ENCODE measurements at regions not wholly inside any gene's neighbourhood (a gene's known extent, or its start where the extent isn't known, plus 50 kb on each side); places are given as distances from the start of the nearest gene placed in this dataset.
A peak's percentile ranks its signal among the peaks of the same experiment; 100 is the strongest.

DNA sequence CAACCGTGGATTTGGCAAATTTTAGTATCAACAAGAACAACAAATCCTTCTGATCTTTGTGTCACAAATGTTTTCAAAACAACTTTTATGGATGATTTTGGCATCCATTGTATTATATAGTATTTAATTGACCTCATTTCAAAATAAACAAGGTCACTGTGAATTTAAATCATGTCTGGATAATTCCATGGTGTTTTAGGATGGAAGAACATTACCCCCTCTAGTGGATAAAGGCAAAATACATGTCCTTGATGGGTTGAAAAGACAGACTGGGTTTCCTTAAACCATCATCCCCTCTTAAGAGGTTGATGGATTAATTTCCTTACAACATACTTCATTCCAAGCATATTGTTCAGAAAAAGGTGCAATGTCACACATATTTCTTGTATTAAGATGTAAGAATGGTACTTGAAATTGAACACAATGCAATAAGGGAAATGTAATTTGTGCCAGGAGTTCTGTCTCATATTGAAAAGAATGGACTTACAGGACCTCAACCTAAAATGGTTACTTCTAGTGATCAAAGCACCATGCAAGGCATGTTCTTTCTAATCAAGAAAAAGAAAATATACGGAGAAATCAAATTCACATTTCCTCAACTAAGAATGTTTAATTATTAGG is 352.0 kb downstream of the BCAT1 start:
- TF ChIP-seq POLR2AphosphoS5 (IDR thresholded peaks at IDR 0.05; ENCODE audit: low read depth) (no peak), GABPA (IDR thresholded peaks at IDR 0.05; ENCODE audit: low read depth) (no peak), SPI1 (IDR thresholded peaks at IDR 0.05; ENCODE audit: borderline replicate concordance, low read depth) (no peak)
- TF ChIP-seq, protein P1, sequence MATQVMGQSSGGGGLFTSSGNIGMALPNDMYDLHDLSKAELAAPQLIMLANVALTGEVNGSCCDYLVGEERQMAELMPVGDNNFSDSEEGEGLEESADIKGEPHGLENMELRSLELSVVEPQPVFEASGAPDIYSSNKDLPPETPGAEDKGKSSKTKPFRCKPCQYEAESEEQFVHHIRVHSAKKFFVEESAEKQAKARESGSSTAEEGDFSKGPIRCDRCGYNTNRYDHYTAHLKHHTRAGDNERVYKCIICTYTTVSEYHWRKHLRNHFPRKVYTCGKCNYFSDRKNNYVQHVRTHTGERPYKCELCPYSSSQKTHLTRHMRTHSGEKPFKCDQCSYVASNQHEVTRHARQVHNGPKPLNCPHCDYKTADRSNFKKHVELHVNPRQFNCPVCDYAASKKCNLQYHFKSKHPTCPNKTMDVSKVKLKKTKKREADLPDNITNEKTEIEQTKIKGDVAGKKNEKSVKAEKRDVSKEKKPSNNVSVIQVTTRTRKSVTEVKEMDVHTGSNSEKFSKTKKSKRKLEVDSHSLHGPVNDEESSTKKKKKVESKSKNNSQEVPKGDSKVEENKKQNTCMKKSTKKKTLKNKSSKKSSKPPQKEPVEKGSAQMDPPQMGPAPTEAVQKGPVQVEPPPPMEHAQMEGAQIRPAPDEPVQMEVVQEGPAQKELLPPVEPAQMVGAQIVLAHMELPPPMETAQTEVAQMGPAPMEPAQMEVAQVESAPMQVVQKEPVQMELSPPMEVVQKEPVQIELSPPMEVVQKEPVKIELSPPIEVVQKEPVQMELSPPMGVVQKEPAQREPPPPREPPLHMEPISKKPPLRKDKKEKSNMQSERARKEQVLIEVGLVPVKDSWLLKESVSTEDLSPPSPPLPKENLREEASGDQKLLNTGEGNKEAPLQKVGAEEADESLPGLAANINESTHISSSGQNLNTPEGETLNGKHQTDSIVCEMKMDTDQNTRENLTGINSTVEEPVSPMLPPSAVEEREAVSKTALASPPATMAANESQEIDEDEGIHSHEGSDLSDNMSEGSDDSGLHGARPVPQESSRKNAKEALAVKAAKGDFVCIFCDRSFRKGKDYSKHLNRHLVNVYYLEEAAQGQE (IDR thresholded peaks at IDR 0.05; ENCODE audit: insufficient replicate concordance, low read depth): no peak
- TF ChIP-seq, protein P2, sequence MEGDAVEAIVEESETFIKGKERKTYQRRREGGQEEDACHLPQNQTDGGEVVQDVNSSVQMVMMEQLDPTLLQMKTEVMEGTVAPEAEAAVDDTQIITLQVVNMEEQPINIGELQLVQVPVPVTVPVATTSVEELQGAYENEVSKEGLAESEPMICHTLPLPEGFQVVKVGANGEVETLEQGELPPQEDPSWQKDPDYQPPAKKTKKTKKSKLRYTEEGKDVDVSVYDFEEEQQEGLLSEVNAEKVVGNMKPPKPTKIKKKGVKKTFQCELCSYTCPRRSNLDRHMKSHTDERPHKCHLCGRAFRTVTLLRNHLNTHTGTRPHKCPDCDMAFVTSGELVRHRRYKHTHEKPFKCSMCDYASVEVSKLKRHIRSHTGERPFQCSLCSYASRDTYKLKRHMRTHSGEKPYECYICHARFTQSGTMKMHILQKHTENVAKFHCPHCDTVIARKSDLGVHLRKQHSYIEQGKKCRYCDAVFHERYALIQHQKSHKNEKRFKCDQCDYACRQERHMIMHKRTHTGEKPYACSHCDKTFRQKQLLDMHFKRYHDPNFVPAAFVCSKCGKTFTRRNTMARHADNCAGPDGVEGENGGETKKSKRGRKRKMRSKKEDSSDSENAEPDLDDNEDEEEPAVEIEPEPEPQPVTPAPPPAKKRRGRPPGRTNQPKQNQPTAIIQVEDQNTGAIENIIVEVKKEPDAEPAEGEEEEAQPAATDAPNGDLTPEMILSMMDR (IDR thresholded peaks at IDR 0.05; ENCODE audit: insufficient read depth, low read length): peak; percentile 41
